Liver (tissue), 3 donors: ENCODE measurements at regions not wholly inside any gene's neighbourhood (a gene's known extent, or its start where the extent isn't known, plus 50 kb on each side); places are given as distances from the start of the nearest gene placed in this dataset.

ENCODE experiments used
- EGR1 ChIP-seq, 2 donors: IDR thresholded peaks; 2 replicates each; pipeline ENCODE4 v1.6.1; 2016 to 2018; ENCODE audit warnings: antibody characterized with exemption in 2 of 2, low read depth in 2 of 2
- GABPA ChIP-seq, 2 donors: IDR thresholded peaks in 1 of 2; conservative IDR thresholded peaks in 1 of 2; 2 replicates each; pipeline ENCODE4 v1.6.1; 2016; ENCODE audit warnings: antibody characterized with exemption in 2 of 2, mild to moderate bottlenecking in 1 of 2, moderate library complexity in 1 of 2
- HNF4A ChIP-seq, 2 donors: conservative IDR thresholded peaks; 2 replicates each; pipeline ENCODE4 v1.6.1; 2016; ENCODE audit warnings: antibody characterized with exemption in 2 of 2, mild to moderate bottlenecking in 2 of 2
- JUND ChIP-seq, 2 donors: IDR thresholded peaks; 2 replicates each; pipeline ENCODE4 v1.6.1; 2016; ENCODE audit warnings: antibody characterized with exemption in 2 of 2
- RAD21 ChIP-seq, 2 donors: IDR thresholded peaks; 2 replicates each; pipeline ENCODE4 v1.6.1; 2016; ENCODE audit warnings: antibody characterized with exemption in 2 of 2, mild to moderate bottlenecking in 2 of 2
- SP1 ChIP-seq: IDR thresholded peaks from 2 replicates; pipeline ENCODE4 v1.6.1; 2018; ENCODE audit warnings: antibody characterized with exemption, mild to moderate bottlenecking
- TAF1 ChIP-seq: conservative IDR thresholded peaks from 2 replicates; pipeline ENCODE4 v1.6.1; 2016; ENCODE audit warnings: antibody characterized with exemption, mild to moderate bottlenecking
- YY1 ChIP-seq: IDR thresholded peaks from 2 replicates; pipeline ENCODE4 v1.6.1; 2016; ENCODE audit warnings: antibody characterized with exemption, mild to moderate bottlenecking
- TF ChIP-seq, protein P1 (sequence below): fragments of 150-350 bp; IDR thresholded peaks from 2 replicates; pipeline ENCODE4 v1.5.1; 2017; ENCODE audit warnings: improper control_type of control experiment, low read depth, low read length; ENCODE audit not compliant: missing input control
- TF ChIP-seq, protein P2 (sequence below): IDR thresholded peaks from 2 replicates; pipeline ENCODE4 v1.6.1; 2016; ENCODE audit warnings: antibody characterized with exemption, mild to moderate bottlenecking
- TF ChIP-seq, protein P3 (sequence below): IDR thresholded peaks from 2 replicates; pipeline ENCODE4 v1.6.1; 2016; ENCODE audit warnings: antibody characterized with exemption
- TF ChIP-seq, protein P4 (sequence below): IDR thresholded peaks from 2 replicates; pipeline ENCODE4 v1.6.1; 2016; ENCODE audit warnings: antibody characterized with exemption
- TF ChIP-seq, protein P5 (sequence below): IDR thresholded peaks from 2 replicates; pipeline ENCODE4 v1.6.1; 2016; ENCODE audit warnings: antibody characterized with exemption
- donor health status: healthy.
- donor health status: healthy.

DNA sequence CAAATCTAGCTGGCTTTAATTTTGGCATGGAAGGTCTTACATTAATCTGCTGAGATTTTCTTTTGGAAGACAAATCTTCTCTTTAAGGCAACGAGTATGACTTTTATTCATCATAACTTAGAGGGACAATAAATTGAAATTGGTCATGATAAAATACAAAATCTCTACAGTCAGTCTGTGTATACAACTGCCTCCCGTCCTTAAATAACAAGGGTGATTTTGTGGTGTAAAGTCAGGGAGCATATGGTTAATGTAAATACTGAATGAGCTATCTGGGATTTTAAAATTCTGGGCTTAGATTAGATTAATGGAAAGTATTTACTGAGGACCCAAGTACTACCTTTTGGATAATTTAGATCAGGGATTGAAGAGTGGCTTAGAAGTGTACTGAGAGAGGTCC is 328.4 kb upstream of the HAND2 start:
- TF ChIP-seq, protein P1, sequence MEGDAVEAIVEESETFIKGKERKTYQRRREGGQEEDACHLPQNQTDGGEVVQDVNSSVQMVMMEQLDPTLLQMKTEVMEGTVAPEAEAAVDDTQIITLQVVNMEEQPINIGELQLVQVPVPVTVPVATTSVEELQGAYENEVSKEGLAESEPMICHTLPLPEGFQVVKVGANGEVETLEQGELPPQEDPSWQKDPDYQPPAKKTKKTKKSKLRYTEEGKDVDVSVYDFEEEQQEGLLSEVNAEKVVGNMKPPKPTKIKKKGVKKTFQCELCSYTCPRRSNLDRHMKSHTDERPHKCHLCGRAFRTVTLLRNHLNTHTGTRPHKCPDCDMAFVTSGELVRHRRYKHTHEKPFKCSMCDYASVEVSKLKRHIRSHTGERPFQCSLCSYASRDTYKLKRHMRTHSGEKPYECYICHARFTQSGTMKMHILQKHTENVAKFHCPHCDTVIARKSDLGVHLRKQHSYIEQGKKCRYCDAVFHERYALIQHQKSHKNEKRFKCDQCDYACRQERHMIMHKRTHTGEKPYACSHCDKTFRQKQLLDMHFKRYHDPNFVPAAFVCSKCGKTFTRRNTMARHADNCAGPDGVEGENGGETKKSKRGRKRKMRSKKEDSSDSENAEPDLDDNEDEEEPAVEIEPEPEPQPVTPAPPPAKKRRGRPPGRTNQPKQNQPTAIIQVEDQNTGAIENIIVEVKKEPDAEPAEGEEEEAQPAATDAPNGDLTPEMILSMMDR: no peak
- TF ChIP-seq SP1 (no peak), RAD21 (IDR thresholded peaks at IDR 0.05) (no peak), EGR1 (IDR thresholded peaks at IDR 0.05; ENCODE audit: low read depth in 2 of 2) (no peak), TAF1 (no peak), GABPA (IDR thresholded peaks at IDR 0.05 in 1 of 2, conservative IDR thresholded peaks at IDR 0.05 in 1 of 2) (no peak), YY1 (no peak), JUND (IDR thresholded peaks at IDR 0.05) (no peak), HNF4A (conservative IDR thresholded peaks at IDR 0.05) (no peak)
- TF ChIP-seq, protein P2, sequence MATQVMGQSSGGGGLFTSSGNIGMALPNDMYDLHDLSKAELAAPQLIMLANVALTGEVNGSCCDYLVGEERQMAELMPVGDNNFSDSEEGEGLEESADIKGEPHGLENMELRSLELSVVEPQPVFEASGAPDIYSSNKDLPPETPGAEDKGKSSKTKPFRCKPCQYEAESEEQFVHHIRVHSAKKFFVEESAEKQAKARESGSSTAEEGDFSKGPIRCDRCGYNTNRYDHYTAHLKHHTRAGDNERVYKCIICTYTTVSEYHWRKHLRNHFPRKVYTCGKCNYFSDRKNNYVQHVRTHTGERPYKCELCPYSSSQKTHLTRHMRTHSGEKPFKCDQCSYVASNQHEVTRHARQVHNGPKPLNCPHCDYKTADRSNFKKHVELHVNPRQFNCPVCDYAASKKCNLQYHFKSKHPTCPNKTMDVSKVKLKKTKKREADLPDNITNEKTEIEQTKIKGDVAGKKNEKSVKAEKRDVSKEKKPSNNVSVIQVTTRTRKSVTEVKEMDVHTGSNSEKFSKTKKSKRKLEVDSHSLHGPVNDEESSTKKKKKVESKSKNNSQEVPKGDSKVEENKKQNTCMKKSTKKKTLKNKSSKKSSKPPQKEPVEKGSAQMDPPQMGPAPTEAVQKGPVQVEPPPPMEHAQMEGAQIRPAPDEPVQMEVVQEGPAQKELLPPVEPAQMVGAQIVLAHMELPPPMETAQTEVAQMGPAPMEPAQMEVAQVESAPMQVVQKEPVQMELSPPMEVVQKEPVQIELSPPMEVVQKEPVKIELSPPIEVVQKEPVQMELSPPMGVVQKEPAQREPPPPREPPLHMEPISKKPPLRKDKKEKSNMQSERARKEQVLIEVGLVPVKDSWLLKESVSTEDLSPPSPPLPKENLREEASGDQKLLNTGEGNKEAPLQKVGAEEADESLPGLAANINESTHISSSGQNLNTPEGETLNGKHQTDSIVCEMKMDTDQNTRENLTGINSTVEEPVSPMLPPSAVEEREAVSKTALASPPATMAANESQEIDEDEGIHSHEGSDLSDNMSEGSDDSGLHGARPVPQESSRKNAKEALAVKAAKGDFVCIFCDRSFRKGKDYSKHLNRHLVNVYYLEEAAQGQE: no peak
- TF ChIP-seq, protein P3, sequence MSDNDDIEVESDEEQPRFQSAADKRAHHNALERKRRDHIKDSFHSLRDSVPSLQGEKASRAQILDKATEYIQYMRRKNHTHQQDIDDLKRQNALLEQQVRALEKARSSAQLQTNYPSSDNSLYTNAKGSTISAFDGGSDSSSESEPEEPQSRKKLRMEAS: no peak
- TF ChIP-seq, protein P4, sequence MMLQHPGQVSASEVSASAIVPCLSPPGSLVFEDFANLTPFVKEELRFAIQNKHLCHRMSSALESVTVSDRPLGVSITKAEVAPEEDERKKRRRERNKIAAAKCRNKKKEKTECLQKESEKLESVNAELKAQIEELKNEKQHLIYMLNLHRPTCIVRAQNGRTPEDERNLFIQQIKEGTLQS: no peak
- TF ChIP-seq, protein P5, sequence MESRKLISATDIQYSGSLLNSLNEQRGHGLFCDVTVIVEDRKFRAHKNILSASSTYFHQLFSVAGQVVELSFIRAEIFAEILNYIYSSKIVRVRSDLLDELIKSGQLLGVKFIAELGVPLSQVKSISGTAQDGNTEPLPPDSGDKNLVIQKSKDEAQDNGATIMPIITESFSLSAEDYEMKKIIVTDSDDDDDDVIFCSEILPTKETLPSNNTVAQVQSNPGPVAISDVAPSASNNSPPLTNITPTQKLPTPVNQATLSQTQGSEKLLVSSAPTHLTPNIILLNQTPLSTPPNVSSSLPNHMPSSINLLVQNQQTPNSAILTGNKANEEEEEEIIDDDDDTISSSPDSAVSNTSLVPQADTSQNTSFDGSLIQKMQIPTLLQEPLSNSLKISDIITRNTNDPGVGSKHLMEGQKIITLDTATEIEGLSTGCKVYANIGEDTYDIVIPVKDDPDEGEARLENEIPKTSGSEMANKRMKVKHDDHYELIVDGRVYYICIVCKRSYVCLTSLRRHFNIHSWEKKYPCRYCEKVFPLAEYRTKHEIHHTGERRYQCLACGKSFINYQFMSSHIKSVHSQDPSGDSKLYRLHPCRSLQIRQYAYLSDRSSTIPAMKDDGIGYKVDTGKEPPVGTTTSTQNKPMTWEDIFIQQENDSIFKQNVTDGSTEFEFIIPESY: no peak
